GM18520 (cell line): ENCODE measurements at regions not wholly inside any gene's neighbourhood (a gene's known extent, or its start where the extent isn't known, plus 50 kb on each side); places are given as distances from the start of the nearest gene placed in this dataset.

ENCODE experiments used
- ATAC-seq: cut with Tn5 transposase; IDR thresholded peaks from one replicate; pipeline ENCODE4 v1.9.1; 2021; ENCODE audit not compliant: unreplicated experiment

DNA sequence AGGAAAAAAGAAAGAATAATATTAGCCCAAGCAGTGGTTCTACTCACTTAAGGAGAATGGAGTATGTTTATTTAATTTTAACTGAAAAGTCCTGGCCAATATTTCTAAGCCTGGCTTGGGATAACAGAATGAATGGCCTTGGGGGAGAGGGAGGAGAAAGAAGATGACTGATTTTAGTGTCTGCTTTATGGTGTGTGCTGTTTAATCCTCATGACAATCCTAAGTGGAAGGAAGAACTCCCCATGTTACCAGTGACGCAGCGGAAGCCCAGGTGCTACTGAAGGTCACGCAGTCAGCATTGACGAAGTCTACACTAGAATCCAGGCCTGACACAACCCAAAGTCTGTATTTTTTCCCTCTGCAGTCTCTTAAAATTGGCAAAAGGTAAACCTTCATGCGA lies 50.5 kb downstream of the PALM2AKAP2 start:
- no peak for ATAC-seq

GRCh38 chr9:109831998-109832658 lies 52.1 kb downstream of the PALM2AKAP2 start:
- ATAC-seq: no peak

- no peak for ATAC-seq
These were observed 54.9 kb downstream of the PALM2AKAP2 start for GRCh38 chr9:109834855-109835254.

DNA sequence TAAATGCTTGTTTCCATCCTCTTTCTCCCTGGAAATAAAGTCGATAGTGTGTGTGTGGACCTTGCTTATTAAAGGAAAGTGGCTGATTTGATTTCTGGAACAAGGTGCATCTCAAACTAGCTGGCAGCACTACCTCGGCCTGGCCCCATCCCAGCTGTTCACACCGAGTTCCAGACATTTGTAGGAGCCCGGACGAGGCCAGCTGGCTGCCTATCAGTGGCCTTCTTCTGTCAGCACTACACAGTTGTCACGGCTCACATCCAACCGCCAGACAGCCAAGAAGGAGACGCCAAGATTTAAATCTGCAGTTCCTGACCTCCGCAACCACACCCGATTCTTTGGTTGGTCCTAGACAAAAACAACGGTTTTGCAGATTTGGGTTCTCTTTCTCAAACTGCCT lies 63.6 kb downstream of the PALM2AKAP2 start:
- ATAC-seq: no peak

DNA sequence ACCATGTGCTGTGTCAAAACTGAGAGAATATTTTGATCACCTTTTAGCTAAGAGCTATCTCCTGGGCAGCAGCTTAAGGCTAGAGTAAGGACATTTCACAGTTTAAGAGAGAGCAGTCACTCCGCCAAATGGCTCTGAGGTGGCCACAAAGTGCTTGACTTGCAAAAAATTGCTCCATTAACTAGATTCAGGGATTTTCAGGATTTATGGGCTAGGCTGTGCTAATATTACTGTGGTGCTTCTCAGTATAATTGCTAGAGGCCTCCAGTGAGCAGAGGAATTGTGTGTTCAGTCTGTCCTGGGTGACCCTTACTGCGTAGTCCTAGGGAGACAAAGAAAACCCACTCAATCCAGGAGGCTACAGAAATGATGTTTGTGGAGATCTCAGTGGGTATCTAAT lies 65.2 kb downstream of the PALM2AKAP2 start:
- no peak for ATAC-seq

GRCh38 chr9:109846776-109847175 lies 66.8 kb downstream of the PALM2AKAP2 start:
- ATAC-seq: no peak

DNA sequence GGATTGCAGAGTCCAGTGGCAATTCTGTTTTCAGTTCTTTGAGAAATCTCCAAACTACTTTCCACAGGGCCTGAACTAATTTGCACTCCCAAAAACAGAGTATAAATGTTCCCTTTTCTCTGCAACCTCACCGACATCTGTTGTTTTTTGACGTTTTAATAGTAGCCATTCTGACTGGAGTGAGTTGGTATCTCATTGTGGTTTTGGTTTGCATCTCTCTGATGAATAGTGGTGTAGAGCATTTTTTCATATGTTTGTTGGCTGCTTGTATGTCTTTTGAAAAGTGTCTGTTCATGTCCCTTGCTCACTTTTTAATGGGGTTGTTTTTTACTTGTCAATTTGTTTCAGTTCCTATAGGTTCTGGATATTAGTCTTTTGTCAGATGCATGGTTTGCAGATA lies 72.6 kb downstream of the PALM2AKAP2 start:
- ATAC-seq: no peak

- ATAC-seq: no peak
These were observed 75.5 kb downstream of the PALM2AKAP2 start for GRCh38 chr9:109855540-109855939.

GRCh38 chr9:109856785-109857184 lies 76.8 kb downstream of the PALM2AKAP2 start:
- ATAC-seq: no peak

DNA sequence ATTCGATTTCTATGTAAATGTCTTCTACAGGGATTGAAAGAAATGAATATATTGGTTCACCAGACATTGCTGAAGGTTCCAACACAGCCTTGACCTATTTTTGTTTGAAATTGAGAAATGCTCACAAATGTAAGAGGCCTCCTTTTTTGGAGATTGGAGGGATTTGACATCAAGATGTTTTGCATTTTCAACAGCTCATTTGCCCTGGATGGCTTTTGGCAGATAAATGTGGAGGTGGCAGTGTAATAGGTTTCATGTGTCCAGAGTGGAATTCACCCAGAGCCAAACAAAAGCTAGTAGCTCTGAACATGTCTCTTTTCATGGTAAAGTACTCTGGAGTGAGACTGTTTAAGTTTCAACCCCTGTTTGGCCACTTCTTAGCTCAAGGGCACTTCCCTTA lies 77.3 kb downstream of the PALM2AKAP2 start:
- ATAC-seq: no peak

GRCh38 chr9:109859447-109859846 lies 79.4 kb downstream of the PALM2AKAP2 start:
- no peak for ATAC-seq

DNA sequence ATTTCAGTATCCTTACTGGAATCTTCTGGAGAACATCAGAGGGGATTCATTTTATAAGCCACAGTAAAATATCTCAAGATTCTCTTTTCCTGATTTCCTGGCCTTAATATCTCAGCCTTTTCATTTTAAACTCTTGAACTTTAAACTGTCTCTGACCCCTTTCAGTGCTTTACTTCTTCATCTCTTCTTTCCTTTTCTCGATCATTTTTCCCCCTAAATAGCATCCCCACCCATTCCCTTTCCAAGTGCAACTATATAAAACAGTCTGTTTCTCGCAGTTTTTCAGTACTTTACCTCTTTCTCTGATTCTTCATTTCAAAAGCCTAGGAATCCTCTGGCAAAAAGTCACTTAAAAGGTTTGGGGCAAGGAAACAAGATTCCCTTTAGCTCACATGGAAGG lies 80.5 kb downstream of the PALM2AKAP2 start:
- ATAC-seq: no peak

GRCh38 chr9:109861499-109861898 lies 81.5 kb downstream of the PALM2AKAP2 start:
- no peak for ATAC-seq

GRCh38 chr9:109861918-109862317 lies 81.9 kb downstream of the PALM2AKAP2 start:
- ATAC-seq: no peak

DNA sequence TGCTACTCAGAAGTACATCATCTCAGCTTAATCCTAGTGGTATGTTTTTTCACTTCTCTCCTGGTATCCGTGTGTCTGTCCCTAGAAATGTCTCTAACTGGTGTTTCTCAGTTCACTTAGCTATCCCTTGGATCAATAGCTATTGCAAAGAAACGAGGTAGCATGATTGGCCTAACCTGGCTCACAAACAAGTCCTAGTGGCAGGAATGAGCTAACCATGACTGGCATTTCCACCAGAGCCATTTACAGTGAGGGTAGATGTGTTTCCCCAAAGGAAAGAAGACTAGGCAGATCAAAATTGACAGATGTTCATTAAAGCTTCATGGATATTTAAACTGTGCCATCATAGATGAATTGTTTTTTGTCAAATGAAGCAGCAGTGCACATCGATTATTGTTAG lies 82.5 kb downstream of the PALM2AKAP2 start:
- no peak for ATAC-seq

- ATAC-seq: no peak
These were observed 84.0 kb downstream of the PALM2AKAP2 start for GRCh38 chr9:109863961-109864360.

DNA sequence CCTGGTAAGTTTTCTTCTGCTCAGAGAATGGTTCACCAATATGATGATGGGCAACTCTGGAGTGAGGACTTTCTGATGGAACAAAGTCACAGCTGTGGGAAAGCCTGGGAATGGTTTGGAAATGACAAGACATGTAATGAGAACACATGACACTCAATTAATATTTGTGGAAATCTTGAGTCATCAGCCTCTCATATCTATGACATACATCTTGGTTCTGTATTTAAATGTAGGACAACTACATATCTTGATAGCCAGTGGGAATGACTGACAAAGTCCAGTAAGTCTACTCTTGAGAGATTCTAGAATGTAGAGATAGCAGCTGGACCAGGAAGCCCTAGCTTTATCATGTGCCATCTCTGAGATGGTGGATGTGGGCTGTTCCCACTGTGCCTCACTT lies 85.5 kb downstream of the PALM2AKAP2 start:
- ATAC-seq: no peak

- no peak for ATAC-seq
These were observed 88.2 kb downstream of the PALM2AKAP2 start for GRCh38 chr9:109868207-109868606.

GRCh38 chr9:109868722-109869121 lies 88.7 kb downstream of the PALM2AKAP2 start:
- ATAC-seq: no peak

GRCh38 chr9:109870365-109870764 lies 90.4 kb downstream of the PALM2AKAP2 start:
- ATAC-seq: no peak

DNA sequence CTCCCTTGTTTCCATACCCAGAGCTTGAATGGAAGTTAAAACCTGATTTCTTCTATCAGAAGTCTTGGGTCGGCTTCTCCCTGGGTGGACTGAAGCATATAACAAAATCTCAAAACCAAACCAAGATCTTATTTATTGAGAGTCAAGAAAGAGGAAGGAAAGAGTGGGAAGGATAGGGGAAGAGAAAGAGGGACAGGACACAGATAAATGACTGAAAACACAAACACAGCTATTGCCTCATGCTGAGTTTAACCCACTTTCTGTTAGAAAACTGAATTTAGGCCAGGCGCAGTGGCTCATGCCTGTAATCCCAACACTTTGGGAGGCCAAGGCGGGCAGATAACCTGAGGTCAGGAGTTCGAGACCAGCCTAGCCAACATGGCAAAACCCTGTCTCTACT lies 92.9 kb downstream of the PALM2AKAP2 start:
- no peak for ATAC-seq

GRCh38 chr9:109875495-109876129 lies 95.6 kb downstream of the PALM2AKAP2 start:
- ATAC-seq: no peak
